Uterus (tissue), 3 donors: ENCODE measurements at regions not wholly inside any gene's neighbourhood (a gene's known extent, or its start where the extent isn't known, plus 50 kb on each side); places are given as distances from the start of the nearest gene placed in this dataset.

Experiments
- DNase-seq, 2 donors: peaks; one replicate each; pipeline ENCODE4 v3.0.0-alpha.2; 2019 to 2020
- H3K27ac ChIP-seq, 2 donors: fragments of 200-600 bp; sonication (generic); 1 replicate in 1 of 2; 2 replicates in 1 of 2; pipeline ENCODE4 v1.5.1; 2016 to 2018
- H3K27me3 ChIP-seq, 2 donors: fragments of 200-600 bp; sonication (generic); one replicate each; pipeline ENCODE4 v1.5.1; 2018 to 2019; ENCODE audit warnings: control low read depth in 1 of 2
- H3K36me3 ChIP-seq, 2 donors: fragments of 200-600 bp; sonication (generic); one replicate each; pipeline ENCODE4 v1.5.1; 2019; ENCODE audit warnings: control low read depth in 1 of 2
- H3K4me1 ChIP-seq, 2 donors: fragments of 200-600 bp; sonication (generic); one replicate each; pipeline ENCODE4 v1.5.1; 2018 to 2019; ENCODE audit warnings: control low read depth in 1 of 2
- H3K4me3 ChIP-seq, 2 donors: fragments of 200-600 bp; sonication (generic); 1 replicate in 1 of 2; 2 replicates in 1 of 2; pipeline ENCODE4 v1.5.1; 2018 to 2019; ENCODE audit warnings: mild to moderate bottlenecking in 1 of 2
- H3K9me3 ChIP-seq, 2 donors: fragments of 200-600 bp; sonication (generic); one replicate each; pipeline ENCODE4 v1.5.1; 2019; ENCODE audit warnings: control low read depth in 1 of 2
- CTCF ChIP-seq, 4 experiments: fragments of 200-600 bp in 2 of 4; fragments of 450-650 bp in 2 of 4; sonication (generic) in 2 of 4; IDR thresholded peaks; one replicate each; pipeline ENCODE4 v1.5.1; 2016 to 2019; ENCODE audit warnings: antibody characterized with exemption in 4 of 4, mild to moderate bottlenecking in 2 of 4, moderate library complexity in 1 of 4
- POLR2A ChIP-seq, 2 donors: fragments of 450-650 bp; IDR thresholded peaks; one replicate each; pipeline ENCODE4 v1.6.1; 2016; ENCODE audit warnings: antibody characterized with exemption in 2 of 2, mild to moderate bottlenecking in 1 of 2, moderate library complexity in 1 of 2
- intact Hi-C: fragments of 100-400 bp; cut with DNase I; formaldehyde crosslinking; loops from one replicate; pipeline ENCODE4 v1.15.1; 2023; ENCODE audit warnings: low total_unique reads
- donor health status: DM: yes; HTN: yes; CAD: no.

- no peak for DNase-seq
- no peak overlapping the region for H3K27ac ChIP-seq
- no peak for TF ChIP-seq POLR2A (IDR thresholded peaks at IDR 0.05)
- no peak for TF ChIP-seq CTCF (IDR thresholded peaks at IDR 0.05)
Measured at GRCh38 chr12:88371416-88372183, 208.7 kb downstream of the KITLG start.

GRCh38 chr12:88375306-88376305, 204.7 kb downstream of the KITLG start:
- Histone ChIP-seq H3K27me3 (no peaks in the 10 kb centered on the region), H3K9me3 (no peaks in the 10 kb centered on the region), H3K27ac (no peak overlapping the region), H3K4me1 (no peaks in the 10 kb centered on the region), H3K4me3 (no peak overlapping the region), H3K36me3 (no peaks in the 10 kb centered on the region)
- no peak for TF ChIP-seq CTCF (IDR thresholded peaks at IDR 0.05)
- no peak for TF ChIP-seq POLR2A (IDR thresholded peaks at IDR 0.05)
- intact Hi-C loops: no loop called here
- DNase-seq: no peak

More at GRCh38 chr12:88371416-88372183, 208.7 kb downstream of the KITLG start:
- H3K4me1 ChIP-seq: no peaks in the 10 kb centered on the region
- intact Hi-C loops: no loop called here
- H3K4me3 ChIP-seq: no peak overlapping the region
- no peaks in the 10 kb centered on the region for H3K27me3 ChIP-seq
- no peaks in the 10 kb centered on the region for H3K36me3 ChIP-seq
- no peaks in the 10 kb centered on the region for H3K9me3 ChIP-seq

GRCh38 chr12:88377973-88378372, 202.3 kb downstream of the KITLG start:
- Histone ChIP-seq H3K36me3 (no peaks in the 10 kb centered on the region), H3K27me3 (no peaks in the 10 kb centered on the region), H3K27ac (no peak overlapping the region), H3K9me3 (no peaks in the 10 kb centered on the region), H3K4me3 (no peak overlapping the region), H3K4me1 (no peaks in the 10 kb centered on the region)
- TF ChIP-seq CTCF (IDR thresholded peaks at IDR 0.05) (no peak), POLR2A (IDR thresholded peaks at IDR 0.05) (no peak)
- intact Hi-C loops: no loop called here
- DNase-seq: no peak

- no peaks in the 10 kb centered on the region for H3K4me1 ChIP-seq
- no peaks in the 10 kb centered on the region for H3K36me3 ChIP-seq
- no peaks in the 10 kb centered on the region for H3K27me3 ChIP-seq
- TF ChIP-seq CTCF (IDR thresholded peaks at IDR 0.05) (no peak), POLR2A (IDR thresholded peaks at IDR 0.05) (no peak)
- H3K4me3 ChIP-seq: no peak overlapping the region
- intact Hi-C loops: no loop called here
- H3K27ac ChIP-seq: no peak overlapping the region
- H3K9me3 ChIP-seq: no peaks in the 10 kb centered on the region
- no peak for DNase-seq
Measured at GRCh38 chr12:88381466-88381865, 198.8 kb downstream of the KITLG start.

- Histone ChIP-seq H3K36me3 (no peaks in the 10 kb centered on the region), H3K27me3 (no peaks in the 10 kb centered on the region), H3K27ac (no peak overlapping the region), H3K9me3 (no peaks in the 10 kb centered on the region), H3K4me1 (no peaks in the 10 kb centered on the region), H3K4me3 (no peak overlapping the region)
- DNase-seq: no peak
- intact Hi-C loops: no loop called here
- no peak for TF ChIP-seq CTCF (IDR thresholded peaks at IDR 0.05)
- TF ChIP-seq POLR2A (IDR thresholded peaks at IDR 0.05): no peak
Measured at GRCh38 chr12:88383405-88383804, 196.9 kb downstream of the KITLG start.
